ENCODE measurements at regions not wholly inside any gene's neighbourhood (a gene's known extent, or its start where the extent isn't known, plus 50 kb on each side); places are given as distances from the start of the nearest gene placed in this dataset.
A peak's percentile ranks its signal among the peaks of the same experiment; 100 is the strongest.

- Histone ChIP-seq H3K36me3 (ENCODE audit: low read depth, low read length) (no peaks in the 10 kb centered on the region), H3K79me2 (ENCODE audit: low read length) (no peaks in the 10 kb centered on the region), H3K4me1 (ENCODE audit: insufficient read depth, low read length) (peaks cover 43% of the 10 kb centered on the region), H3K9me2 (replicated peaks; ENCODE audit: low read length) (no peaks in the 10 kb centered on the region; the same call in 1 of the 2 replicates), H3K27ac (ENCODE audit: low read length) (peak overlapping the region; percentile 52), H3K4me3 (ENCODE audit: low read length) (no peak overlapping the region), H2AFZ (ENCODE audit: low read length) (no peak overlapping the region), H3F3A (ENCODE audit: low read length, unreplicated experiment) (peaks cover 3% of the 10 kb centered on the region), H3K9ac (ENCODE audit: low read length) (no peak overlapping the region), H4K20me1 (ENCODE audit: low read length) (no peaks in the 10 kb centered on the region), H3K9me3 (ENCODE audit: low read length) (no peaks in the 10 kb centered on the region), H3K27me3 (ENCODE audit: low read length) (no peaks in the 10 kb centered on the region), H3K4me2 (ENCODE audit: low read length) (no peak overlapping the region)
- DNase-seq (no peak), ATAC-seq (no peak)
- intact Hi-C loops (cut with micrococcal nuclease), result loop anchor here (5.0 kb wide), 2 partner anchors 242 to 847 kb away; no protein-coding TSS in a partner anchor
- no TSS peak for BruUV-seq (replicated peaks)
- CTCF ChIA-PET, result interaction anchor here (0.6 kb wide), 2 partner anchors 348 to 1034 kb away, joined by 3 to 10 read pairs; no protein-coding TSS in a partner anchor
- TF ChIP-seq EZH2 (IDR thresholded peaks at IDR 0.05; ENCODE audit: low read length, unreplicated experiment) (no peak), CTCF (conservative IDR thresholded peaks at IDR 0.05; ENCODE audit: low read depth, low read length) (no peak), EZH2phosphoT487 (IDR thresholded peaks at IDR 0.05; ENCODE audit: borderline replicate concordance, low read length) (no peak)
- POLR2A ChIA-PET (ENCODE audit: unreplicated experiment), result no interaction called here
Observed at GRCh38 chr12:91575630-91576029, 393.0 kb upstream of the DCN start.

- no peak overlapping the region for H3K9ac ChIP-seq (ENCODE audit: low read length)
- no peak for ATAC-seq
- no peak overlapping the region for H3K27ac ChIP-seq (ENCODE audit: low read length)
- H2AFZ ChIP-seq (ENCODE audit: low read length), result no peak overlapping the region
- POLR2A ChIA-PET (ENCODE audit: unreplicated experiment), result no interaction called here
- H3K4me2 ChIP-seq (ENCODE audit: low read length), result no peak overlapping the region
- no peak for TF ChIP-seq EZH2phosphoT487 (IDR thresholded peaks at IDR 0.05; ENCODE audit: borderline replicate concordance, low read length)
- TF ChIP-seq EZH2 (IDR thresholded peaks at IDR 0.05; ENCODE audit: low read length, unreplicated experiment), result no peak
- TF ChIP-seq CTCF (conservative IDR thresholded peaks at IDR 0.05; ENCODE audit: low read depth, low read length), result no peak
- intact Hi-C loops (cut with micrococcal nuclease), result loop anchor here (5.0 kb wide), 2 partner anchors 242 to 847 kb away; no protein-coding TSS in a partner anchor
- no peak for DNase-seq
- no peaks in the 10 kb centered on the region; the same call in 1 of the 2 replicates for H3K9me2 ChIP-seq (replicated peaks; ENCODE audit: low read length)
- no peaks in the 10 kb centered on the region for H3K9me3 ChIP-seq (ENCODE audit: low read length)
- CTCF ChIA-PET, result interaction anchor here (0.7 kb wide), 1 partner anchor 34 kb away, joined by 3 read pairs; no protein-coding TSS in a partner anchor
- H3K4me1 ChIP-seq (ENCODE audit: insufficient read depth, low read length), result peaks cover 36% of the 10 kb centered on the region
- no TSS peak for BruUV-seq (replicated peaks)
- H3F3A ChIP-seq (ENCODE audit: low read length, unreplicated experiment), result peaks cover 3% of the 10 kb centered on the region
- no peak overlapping the region for H3K4me3 ChIP-seq (ENCODE audit: low read length)
- H3K27me3 ChIP-seq (ENCODE audit: low read length), result no peaks in the 10 kb centered on the region
- H4K20me1 ChIP-seq (ENCODE audit: low read length), result no peaks in the 10 kb centered on the region
- H3K36me3 ChIP-seq (ENCODE audit: low read depth, low read length), result no peaks in the 10 kb centered on the region
- H3K79me2 ChIP-seq (ENCODE audit: low read length), result no peaks in the 10 kb centered on the region
Observed at GRCh38 chr12:91574975-91575374, 392.4 kb upstream of the DCN start.

- Histone ChIP-seq H3F3A (ENCODE audit: low read length, unreplicated experiment) (peaks cover 3% of the 10 kb centered on the region), H3K9me2 (replicated peaks; ENCODE audit: low read length) (no peaks in the 10 kb centered on the region; the same call in 1 of the 2 replicates), H3K9ac (ENCODE audit: low read length) (no peak overlapping the region), H3K27ac (ENCODE audit: low read length) (no peak overlapping the region), H3K4me3 (ENCODE audit: low read length) (no peak overlapping the region), H3K27me3 (ENCODE audit: low read length) (no peaks in the 10 kb centered on the region), H3K79me2 (ENCODE audit: low read length) (no peaks in the 10 kb centered on the region), H3K9me3 (ENCODE audit: low read length) (no peaks in the 10 kb centered on the region), H3K4me2 (ENCODE audit: low read length) (no peak overlapping the region), H3K36me3 (ENCODE audit: low read depth, low read length) (no peaks in the 10 kb centered on the region), H3K4me1 (ENCODE audit: insufficient read depth, low read length) (peaks cover 31% of the 10 kb centered on the region), H4K20me1 (ENCODE audit: low read length) (no peaks in the 10 kb centered on the region), H2AFZ (ENCODE audit: low read length) (no peak overlapping the region)
- ChIA-PET CTCF (interaction anchor here (0.7 kb wide), 1 partner anchor 34 kb away, joined by 3 read pairs; no protein-coding TSS in a partner anchor), POLR2A (ENCODE audit: unreplicated experiment) (no interaction called here)
- BruUV-seq (replicated peaks), result no TSS peak
- DNase-seq (no peak), ATAC-seq (no peak)
- TF ChIP-seq EZH2phosphoT487 (IDR thresholded peaks at IDR 0.05; ENCODE audit: borderline replicate concordance, low read length) (no peak), EZH2 (IDR thresholded peaks at IDR 0.05; ENCODE audit: low read length, unreplicated experiment) (no peak), CTCF (conservative IDR thresholded peaks at IDR 0.05; ENCODE audit: low read depth, low read length) (no peak)
- intact Hi-C loops (cut with micrococcal nuclease), result no loop called here
Observed at GRCh38 chr12:91574391-91574790, 391.8 kb upstream of the DCN start.

All from PC-3 (cell line).